HepG2 (cell line): ENCODE measurements at regions not wholly inside any gene's neighbourhood (a gene's known extent, or its start where the extent isn't known, plus 50 kb on each side); places are given as distances from the start of the nearest gene placed in this dataset.
"Not testable (repeated sequence)": the region's sequence is repeated elsewhere in the genome, so short reads cannot be mapped to it uniquely, and the experiment has no call there.

Experiments
- FOXJ3 ChIP-seq: sonication (generic); formaldehyde crosslinking; IDR thresholded peaks from 2 replicates; pipeline ENCODE4 v1.4.0; 2020; ENCODE audit warnings: missing genetic modification reagents, mild to moderate bottlenecking, borderline replicate concordance
- ZFP41 ChIP-seq: sonication (generic); formaldehyde crosslinking; IDR thresholded peaks from 2 replicates; pipeline ENCODE4 v1.4.0; 2020; ENCODE audit warnings: mild to moderate bottlenecking, missing genetic modification reagents, borderline replicate concordance

GRCh38 chr3:4253072-4253832 is 49.9 kb upstream of the SETMAR start:
- TF ChIP-seq ZFP41, FOXJ3: not testable (repeated sequence)
